Fibroblast of lung (primary cell): ENCODE measurements at regions not wholly inside any gene's neighbourhood (a gene's known extent, or its start where the extent isn't known, plus 50 kb on each side); places are given as distances from the start of the nearest gene placed in this dataset.

Source experiments
- DNase-seq, 2 donors: peaks; one replicate each; pipeline versions ENCODE4 v3.0.0 to v3.0.0-alpha.2; 2010; ENCODE audit warnings: low read depth in 2 of 2
- H2AFZ ChIP-seq: 2 replicates; pipeline ENCODE4 v1.5.1; 2012; ENCODE audit warnings: low read length, control low read depth, inconsistent platforms
- H3K27ac ChIP-seq: 2 replicates; pipeline ENCODE4 v1.5.1; 2011; ENCODE audit warnings: low read length, control low read depth; ENCODE audit not compliant: insufficient read depth
- H3K27me3 ChIP-seq: 2 replicates; pipeline ENCODE4 v1.5.1; 2011; ENCODE audit warnings: mild to moderate bottlenecking, low read length; ENCODE audit not compliant: control insufficient read depth, insufficient read depth
- H3K36me3 ChIP-seq: 2 replicates; pipeline ENCODE4 v1.5.1; 2011; ENCODE audit warnings: low read length; ENCODE audit not compliant: control insufficient read depth, insufficient read depth
- H3K4me1 ChIP-seq: 2 replicates; pipeline ENCODE4 v1.5.1; 2011; ENCODE audit warnings: low read length; ENCODE audit not compliant: control insufficient read depth, insufficient read depth; ENCODE audit errors: extremely low read depth
- H3K4me2 ChIP-seq: 2 replicates; pipeline ENCODE4 v1.5.1; 2011; ENCODE audit warnings: low read length, control low read depth; ENCODE audit not compliant: insufficient read depth; ENCODE audit errors: extremely low read depth
- H3K4me3 ChIP-seq, 4 experiments: fragments of 200-600 bp in 1 of 4; sonication (generic) in 1 of 4; replicated peaks in 1 of 4; 2 replicates each; pipeline ENCODE4 v1.5.1; 2011 to 2016; ENCODE audit warnings: low read length in 4 of 4, low read depth in 3 of 4, mild to moderate bottlenecking in 3 of 4, control low read depth in 2 of 4, inconsistent platforms in 1 of 4, mixed read lengths in 1 of 4; ENCODE audit not compliant: insufficient read depth in 1 of 4; ENCODE audit errors: control extremely low read depth in 1 of 4
- H3K79me2 ChIP-seq: 2 replicates; pipeline ENCODE4 v1.5.1; 2012; ENCODE audit warnings: mild to moderate bottlenecking, low read length, inconsistent platforms; ENCODE audit not compliant: control insufficient read depth, insufficient read depth
- H3K9ac ChIP-seq: 2 replicates; pipeline ENCODE4 v1.5.1; 2011; ENCODE audit warnings: mild to moderate bottlenecking, low read length, control low read depth; ENCODE audit not compliant: insufficient read depth
- H3K9me3 ChIP-seq: 2 replicates; pipeline ENCODE4 v1.5.1; 2012; ENCODE audit warnings: low read depth, low read length; ENCODE audit not compliant: control insufficient read depth, insufficient read depth
- H4K20me1 ChIP-seq: 2 replicates; pipeline ENCODE4 v1.5.1; 2011; ENCODE audit warnings: low read length; ENCODE audit not compliant: control insufficient read depth, insufficient read depth; ENCODE audit errors: extremely low read depth
- CTCF ChIP-seq, 2 donors: IDR thresholded peaks in 1 of 2; conservative IDR thresholded peaks in 1 of 2; 1 replicate in 1 of 2; 2 replicates in 1 of 2; pipeline ENCODE4 v1.5.1; 2011 to 2012; ENCODE audit warnings: low read length in 2 of 2, control low read depth in 1 of 2, inconsistent platforms in 1 of 2, low read depth in 1 of 2, mild to moderate bottlenecking in 1 of 2
- EZH2 ChIP-seq: IDR thresholded peaks from 2 replicates; pipeline ENCODE4 v1.5.1; 2012; ENCODE audit warnings: low read length, control low read depth, mild to moderate bottlenecking; ENCODE audit errors: missing control alignments

GRCh38 chr19:29442910-29443309 is 82.9 kb upstream of the VSTM2B start:
- H2AFZ ChIP-seq: no peak overlapping the region
- H3K4me3 ChIP-seq: no peak overlapping the region
- no peak overlapping the region for H3K9ac ChIP-seq
- DNase-seq: no peak
- H3K9me3 ChIP-seq: no peaks in the 10 kb centered on the region
- no peaks in the 10 kb centered on the region for H3K79me2 ChIP-seq
- no peaks in the 10 kb centered on the region for H4K20me1 ChIP-seq
- TF ChIP-seq EZH2 (no peak), CTCF (conservative IDR thresholded peaks at IDR 0.05 in 1 of 2, IDR thresholded peaks at IDR 0.05 in 1 of 2; ENCODE audit: low read depth in 1 of 2, low read length in 2 of 2) (no peak)
- no peak overlapping the region for H3K27ac ChIP-seq
- H3K36me3 ChIP-seq: no peaks in the 10 kb centered on the region
- no peaks in the 10 kb centered on the region for H3K27me3 ChIP-seq
- no peaks in the 10 kb centered on the region for H3K4me1 ChIP-seq
- H3K4me2 ChIP-seq: no peak overlapping the region

GRCh38 chr19:29445246-29445645 is 80.5 kb upstream of the VSTM2B start:
- Histone ChIP-seq H3K9ac (no peak overlapping the region), H3K4me3 (no peak overlapping the region), H2AFZ (no peak overlapping the region), H3K27me3 (no peaks in the 10 kb centered on the region), H3K4me2 (no peak overlapping the region), H3K79me2 (no peaks in the 10 kb centered on the region), H3K36me3 (no peaks in the 10 kb centered on the region), H3K4me1 (no peaks in the 10 kb centered on the region), H3K9me3 (no peaks in the 10 kb centered on the region), H3K27ac (no peak overlapping the region), H4K20me1 (no peaks in the 10 kb centered on the region)
- no peak for TF ChIP-seq CTCF (conservative IDR thresholded peaks at IDR 0.05 in 1 of 2, IDR thresholded peaks at IDR 0.05 in 1 of 2; ENCODE audit: low read depth in 1 of 2, low read length in 2 of 2)
- TF ChIP-seq EZH2: no peak
- no peak for DNase-seq

GRCh38 chr19:29446361-29446760 is 79.4 kb upstream of the VSTM2B start:
- TF ChIP-seq EZH2: no peak
- no peak for TF ChIP-seq CTCF (conservative IDR thresholded peaks at IDR 0.05 in 1 of 2, IDR thresholded peaks at IDR 0.05 in 1 of 2; ENCODE audit: low read depth in 1 of 2, low read length in 2 of 2)
- Histone ChIP-seq H3K27ac (no peak overlapping the region), H3K79me2 (no peaks in the 10 kb centered on the region), H3K9me3 (no peaks in the 10 kb centered on the region), H3K36me3 (no peaks in the 10 kb centered on the region), H3K9ac (no peak overlapping the region), H4K20me1 (no peaks in the 10 kb centered on the region), H3K4me2 (no peak overlapping the region), H2AFZ (no peak overlapping the region), H3K4me3 (no peak overlapping the region), H3K4me1 (no peaks in the 10 kb centered on the region), H3K27me3 (no peaks in the 10 kb centered on the region)
- DNase-seq: no peak
